Mesenchymal stem cell (in vitro differentiated cells and primary cell): ENCODE measurements at regions not wholly inside any gene's neighbourhood (a gene's known extent, or its start where the extent isn't known, plus 50 kb on each side); places are given as distances from the start of the nearest gene placed in this dataset.

Source experiments
- DNase-seq: peaks from one replicate; pipeline ENCODE4 v3.0.0-alpha.2; 2013
- H2AFZ ChIP-seq: one replicate; pipeline ENCODE4 v1.6.1; 2013; ENCODE audit warnings: low read depth, mild to moderate bottlenecking, control low read depth, inconsistent platforms, low read length, moderate library complexity
- H2AK5ac ChIP-seq: 2 replicates; pipeline ENCODE4 v1.6.1; 2013; ENCODE audit warnings: low read length, moderate library complexity, mild to moderate bottlenecking, inconsistent platforms; ENCODE audit not compliant: severe bottlenecking
- H2BK120ac ChIP-seq: one replicate; pipeline ENCODE4 v1.6.1; 2013; ENCODE audit warnings: low read depth, mild to moderate bottlenecking, inconsistent platforms, low read length, moderate library complexity
- H2BK12ac ChIP-seq, 2 experiments: one replicate each; pipeline ENCODE4 v1.6.1; 2013; ENCODE audit warnings: inconsistent platforms in 2 of 2, low read length in 2 of 2, mild to moderate bottlenecking in 2 of 2, moderate library complexity in 2 of 2, control low read depth in 1 of 2
- H2BK15ac ChIP-seq: one replicate; pipeline ENCODE4 v1.6.1; 2013; ENCODE audit warnings: mild to moderate bottlenecking, low read depth, inconsistent platforms; ENCODE audit not compliant: poor library complexity, severe bottlenecking
- H2BK5ac ChIP-seq: 2 replicates; pipeline ENCODE4 v1.6.1; 2013; ENCODE audit warnings: low read depth, mild to moderate bottlenecking, low read length, control low read depth, inconsistent platforms; ENCODE audit not compliant: poor library complexity, severe bottlenecking
- H3K14ac ChIP-seq, 2 experiments: one replicate each; pipeline ENCODE4 v1.6.1; 2013; ENCODE audit warnings: inconsistent platforms in 2 of 2, low read length in 2 of 2, control low read depth in 1 of 2, mild to moderate bottlenecking in 1 of 2, moderate library complexity in 1 of 2
- H3K18ac ChIP-seq, 2 experiments: one replicate each; pipeline ENCODE4 v1.6.1; 2013; ENCODE audit warnings: inconsistent platforms in 2 of 2, low read length in 2 of 2, control low read depth in 1 of 2, low read depth in 1 of 2, mild to moderate bottlenecking in 1 of 2
- H3K23ac ChIP-seq, 2 experiments: one replicate each; pipeline ENCODE4 v1.6.1; 2013; ENCODE audit warnings: inconsistent platforms in 2 of 2, low read length in 2 of 2, mild to moderate bottlenecking in 2 of 2, moderate library complexity in 2 of 2, control low read depth in 1 of 2
- H3K27ac ChIP-seq: 2 replicates; pipeline ENCODE4 v1.5.1; 2013; ENCODE audit warnings: mild to moderate bottlenecking, moderate library complexity, low read length, control low read depth, inconsistent platforms; ENCODE audit not compliant: poor library complexity, severe bottlenecking
- H3K27me3 ChIP-seq, 2 experiments: 2 replicates each; pipeline versions ENCODE4 v1.6.1 to v1.7.0; 2013; ENCODE audit warnings: low read length in 2 of 2, mild to moderate bottlenecking in 2 of 2, moderate library complexity in 2 of 2, control low read depth in 1 of 2, inconsistent platforms in 1 of 2; ENCODE audit not compliant: control insufficient read depth in 1 of 2, insufficient read depth in 1 of 2
- H3K36me3 ChIP-seq, 2 experiments: 2 replicates each; pipeline versions ENCODE4 v1.6.1 to v1.7.0; 2013; ENCODE audit warnings: low read length in 2 of 2, control low read depth in 1 of 2, inconsistent platforms in 1 of 2, low read depth in 1 of 2, mild to moderate bottlenecking in 1 of 2; ENCODE audit not compliant: insufficient read depth in 2 of 2, control insufficient read depth in 1 of 2
- H3K4ac ChIP-seq, 2 experiments: one replicate each; pipeline ENCODE4 v1.6.1; 2013; ENCODE audit warnings: inconsistent platforms in 2 of 2, low read length in 2 of 2, mild to moderate bottlenecking in 2 of 2, moderate library complexity in 2 of 2, control low read depth in 1 of 2, low read depth in 1 of 2
- H3K4me1 ChIP-seq: 2 replicates; pipeline ENCODE4 v1.6.1; 2013; ENCODE audit warnings: low read depth, low read length, control low read depth; ENCODE audit not compliant: control insufficient read depth, insufficient read depth
- H3K4me2 ChIP-seq: 2 replicates; pipeline ENCODE4 v1.6.1; 2013; ENCODE audit warnings: low read length, mild to moderate bottlenecking, inconsistent platforms; ENCODE audit not compliant: poor library complexity, severe bottlenecking
- H3K4me3 ChIP-seq, 2 experiments: 2 replicates each; pipeline versions ENCODE4 v1.5.1 to v1.7.0; 2013; ENCODE audit warnings: low read length in 2 of 2, mild to moderate bottlenecking in 2 of 2, control low read depth in 1 of 2, low read depth in 1 of 2; ENCODE audit not compliant: insufficient read depth in 1 of 2
- H3K79me1 ChIP-seq: replicated peaks from 2 replicates; pipeline ENCODE4 v1.6.1; 2013; ENCODE audit warnings: mild to moderate bottlenecking, control low read depth, low read length, inconsistent platforms; ENCODE audit not compliant: poor library complexity, severe bottlenecking
- H3K9ac ChIP-seq: 2 replicates; pipeline ENCODE4 v1.7.0; 2013; ENCODE audit warnings: mild to moderate bottlenecking, low read length, moderate library complexity
- H3K9me3 ChIP-seq: 2 replicates; pipeline ENCODE4 v1.7.0; 2013; ENCODE audit warnings: mild to moderate bottlenecking, low read length; ENCODE audit not compliant: control insufficient read depth
- H4K8ac ChIP-seq: one replicate; pipeline ENCODE4 v1.6.1; 2013; ENCODE audit warnings: inconsistent platforms, mild to moderate bottlenecking, low read length, moderate library complexity
- H4K91ac ChIP-seq: one replicate; pipeline ENCODE4 v1.6.1; 2013; ENCODE audit warnings: mild to moderate bottlenecking, low read length, inconsistent platforms
- WGBS: methylation state at CpG from one replicate; pipeline ENCODE4 v1.1.7; 2013; ENCODE audit warnings: mixed read lengths; 5-methylcytosine and 5-hydroxymethylcytosine counted together

DNA sequence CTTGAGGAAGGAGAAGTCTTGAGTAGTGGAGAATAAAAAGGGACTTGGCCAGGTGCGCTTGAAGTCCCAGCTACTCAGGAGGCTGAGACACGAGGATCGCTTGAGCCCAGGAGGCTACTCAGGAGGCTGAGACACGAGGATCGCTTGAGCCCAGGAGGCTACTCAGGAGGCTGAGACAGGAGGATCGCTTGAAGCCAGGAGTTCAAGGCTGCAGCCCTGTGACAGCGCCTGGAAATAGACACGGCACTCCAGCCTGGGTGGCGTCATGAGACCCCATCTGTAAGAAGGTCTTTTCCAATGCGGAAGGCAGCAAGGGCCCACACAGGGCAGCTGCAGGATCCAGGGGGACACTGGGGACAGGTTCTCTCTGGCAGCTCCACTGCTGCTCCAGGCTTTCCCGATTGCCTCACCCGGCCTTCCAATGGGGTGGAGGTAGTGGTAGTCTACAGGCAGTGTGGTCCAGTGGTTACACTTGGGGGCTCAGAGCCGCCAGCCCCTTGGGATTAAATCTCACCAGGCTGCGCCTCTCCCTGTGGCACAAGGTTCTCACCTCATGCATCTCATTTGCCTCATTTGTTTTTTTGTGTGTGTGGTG, 143.4 kb downstream of the SEC14L1 start:
- H3K23ac ChIP-seq, result no peak overlapping the region
- no peak overlapping the region for H4K8ac ChIP-seq
- H3K4me3 ChIP-seq, result no peak overlapping the region

DNA sequence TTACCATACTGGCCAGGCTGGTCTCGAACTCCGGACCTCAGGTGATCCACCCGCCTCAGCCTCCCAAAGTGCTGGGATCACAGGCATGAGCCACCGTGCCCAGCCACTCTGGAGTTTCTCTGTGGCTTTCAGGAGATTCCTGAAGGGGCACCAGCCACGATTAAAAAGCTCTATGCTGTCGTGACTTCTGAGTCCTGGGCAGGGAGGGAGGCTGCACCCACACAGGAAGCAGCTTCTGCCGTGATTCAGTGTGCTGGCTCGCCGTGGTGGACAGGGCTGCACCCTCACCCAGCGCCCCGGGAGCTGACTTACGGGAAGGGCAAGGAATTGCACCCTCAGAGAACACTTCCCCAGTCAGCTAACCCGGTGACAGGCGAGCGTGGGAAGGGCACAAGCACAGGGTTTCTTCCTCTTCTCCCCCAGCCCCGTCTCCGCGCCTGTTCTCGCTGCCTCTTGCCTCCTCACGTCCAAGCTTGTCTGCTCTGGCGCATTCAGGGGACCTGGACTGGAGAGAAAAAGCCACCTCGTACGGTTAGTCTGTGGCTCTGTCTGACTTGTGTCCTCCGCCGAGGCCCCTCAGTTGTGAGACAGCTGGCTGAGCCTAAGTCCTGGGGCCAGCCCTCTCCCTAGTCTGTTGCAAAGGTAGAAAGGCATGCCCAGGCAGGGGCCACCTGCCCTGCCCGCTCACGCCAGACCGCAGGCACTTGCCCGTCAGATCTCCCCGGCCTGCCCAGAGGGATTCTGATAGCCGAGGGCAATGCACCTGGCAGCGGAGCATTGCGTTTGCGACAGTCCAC, 145.0 kb downstream of the SEC14L1 start:
- H3K4me3 ChIP-seq, result peak overlapping the region in 1 of 2 experiments; percentile 40
- H3K18ac ChIP-seq, result peak overlapping the region; percentile 25 to 98
- peak overlapping the region; percentile 58 for H3K9ac ChIP-seq
- peak overlapping the region; percentile 93 for H3K27ac ChIP-seq
- H3K4ac ChIP-seq, result peak overlapping the region; percentile 61 to 96
- H2BK120ac ChIP-seq, result peak overlapping the region; percentile 55
- H4K91ac ChIP-seq, result peak overlapping the region; percentile 79
- H3K4me1 ChIP-seq, result peaks cover 56% of the 10 kb centered on the region
- peak overlapping the region in 1 of 2 experiments; percentile 65 for H3K23ac ChIP-seq
- no peaks in the 10 kb centered on the region for H3K9me3 ChIP-seq
- peaks cover 0 to 5% of the 10 kb centered on the region in 2 experiments for H3K36me3 ChIP-seq
- peak overlapping the region; percentile 12 for H2BK5ac ChIP-seq
- H3K79me1 ChIP-seq, result peaks cover 7% of the 10 kb centered on the region
- 51% methylated on average over 34 of the region's 34 CpGs for WGBS
- no peak overlapping the region for H2AFZ ChIP-seq
- peak overlapping the region in 1 of 2 experiments; percentile 95 for H3K14ac ChIP-seq
- H3K27me3 ChIP-seq, result no peaks in the 10 kb centered on the region
- H2BK12ac ChIP-seq, result peak overlapping the region; percentile 64 to 99
- peak overlapping the region; percentile 69 for H4K8ac ChIP-seq
- DNase-seq, result peak; percentile 95
- H2AK5ac ChIP-seq, result peak overlapping the region; percentile 94
- H3K4me2 ChIP-seq, result no peak overlapping the region
- H2BK15ac ChIP-seq, result peak overlapping the region; percentile 93

More for the DNA sequence above, 143.4 kb downstream of the SEC14L1 start:
- Histone ChIP-seq H2BK15ac (peak overlapping the region; percentile 96), H3K4me2 (peak overlapping the region; percentile 7), H2AFZ (no peak overlapping the region), H3K14ac (peak overlapping the region in 1 of 2 experiments; percentile 53), H3K36me3 (peaks cover 0 to 5% of the 10 kb centered on the region in 2 experiments), H3K9ac (no peak overlapping the region), H3K4me1 (peaks cover 64% of the 10 kb centered on the region), H4K91ac (peak overlapping the region; percentile 37), H2BK12ac (peak overlapping the region; percentile 67 to 83), H2BK120ac (no peak overlapping the region), H3K18ac (peak overlapping the region; percentile 38 to 65), H3K27me3 (no peaks in the 10 kb centered on the region), H3K79me1 (peaks cover 7% of the 10 kb centered on the region), H2AK5ac (peak overlapping the region; percentile 84), H3K27ac (no peak overlapping the region), H2BK5ac (no peak overlapping the region), H3K9me3 (no peaks in the 10 kb centered on the region), H3K4ac (peak overlapping the region; percentile 35 to 54)
- no peak for DNase-seq
- WGBS, result 88% methylated on average over 12 of the region's 14 CpGs

GRCh38 chr17:77286391-77286640, 145.5 kb downstream of the SEC14L1 start:
- H2BK12ac ChIP-seq, result peak overlapping the region; percentile 64 to 99
- H2AK5ac ChIP-seq, result peak overlapping the region; percentile 94
- H3K4me3 ChIP-seq, result no peak overlapping the region
- H2BK5ac ChIP-seq, result peak overlapping the region; percentile 51
- peak overlapping the region in 1 of 2 experiments; percentile 95 for H3K14ac ChIP-seq
- H3K18ac ChIP-seq, result peak overlapping the region; percentile 25 to 98
- no peak for DNase-seq
- peak overlapping the region; percentile 93 for H2BK15ac ChIP-seq
- peaks cover 7% of the 10 kb centered on the region for H3K79me1 ChIP-seq
- H4K8ac ChIP-seq, result peak overlapping the region; percentile 69
- peak overlapping the region; percentile 48 for H3K9ac ChIP-seq
- H3K4me2 ChIP-seq, result no peak overlapping the region
- peak overlapping the region in 1 of 2 experiments; percentile 65 for H3K23ac ChIP-seq
- H3K27me3 ChIP-seq, result no peaks in the 10 kb centered on the region
- peaks cover 0 to 5% of the 10 kb centered on the region in 2 experiments for H3K36me3 ChIP-seq
- H3K27ac ChIP-seq, result peak overlapping the region; percentile 93
- no peak overlapping the region for H2AFZ ChIP-seq
- H4K91ac ChIP-seq, result peak overlapping the region; percentile 79
- peak overlapping the region; percentile 61 to 96 for H3K4ac ChIP-seq
- H3K4me1 ChIP-seq, result peaks cover 56% of the 10 kb centered on the region
- H2BK120ac ChIP-seq, result peak overlapping the region; percentile 55
- no peaks in the 10 kb centered on the region for H3K9me3 ChIP-seq
